HG02938 (cell line): ENCODE measurements at regions not wholly inside any gene's neighbourhood (a gene's known extent, or its start where the extent isn't known, plus 50 kb on each side); places are given as distances from the start of the nearest gene placed in this dataset.

ENCODE experiments used
- ATAC-seq: cut with Tn5 transposase; IDR thresholded peaks from one replicate; pipeline ENCODE4 v1.9.1; 2021; ENCODE audit warnings: mild to moderate bottlenecking, moderate library complexity; ENCODE audit not compliant: unreplicated experiment

- ATAC-seq = no peak
Observed at GRCh38 chr16:87228363-87228762, 88.8 kb downstream of the C16orf95 start.

- ATAC-seq = no peak
Observed at GRCh38 chr16:87229230-87230188, 87.7 kb downstream of the C16orf95 start.

DNA sequence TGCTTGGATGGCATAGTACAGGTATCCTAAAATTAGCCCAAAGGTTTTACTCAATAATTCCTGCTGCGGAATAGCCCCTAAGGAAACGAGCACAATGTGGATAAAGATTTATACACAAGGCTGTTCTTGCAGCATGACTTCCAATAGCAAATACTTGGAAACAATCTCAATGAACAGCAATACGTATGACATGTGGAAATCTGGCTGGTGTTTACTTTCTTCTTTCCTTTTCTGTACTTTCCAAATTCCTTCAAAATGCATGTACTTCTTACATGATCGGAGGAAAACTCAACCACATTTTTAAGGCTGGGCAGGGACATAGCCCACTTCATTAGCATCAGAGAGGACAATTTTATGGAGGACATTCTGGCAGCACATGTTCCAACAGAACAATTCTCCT lies 86.6 kb downstream of the C16orf95 start:
- no peak for ATAC-seq

DNA sequence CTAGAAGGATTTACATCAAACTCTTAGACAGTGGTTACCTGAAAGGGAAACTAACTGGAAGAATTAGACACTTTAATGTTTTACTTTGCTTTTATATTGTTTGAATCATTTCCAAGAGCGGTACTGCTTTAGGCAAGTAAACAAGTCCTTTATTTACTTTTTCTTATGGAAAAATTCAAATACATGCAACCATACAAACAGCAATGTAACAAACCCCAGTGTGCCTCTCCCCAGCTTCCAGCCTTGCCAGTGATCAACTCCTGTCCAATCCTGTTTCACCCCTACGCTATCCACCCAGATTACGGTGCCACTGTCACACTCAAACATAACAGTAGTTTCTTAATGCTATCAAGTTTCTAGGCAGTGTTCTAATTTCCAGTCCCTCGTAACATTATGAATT lies 85.9 kb downstream of the C16orf95 start:
- ATAC-seq = no peak

DNA sequence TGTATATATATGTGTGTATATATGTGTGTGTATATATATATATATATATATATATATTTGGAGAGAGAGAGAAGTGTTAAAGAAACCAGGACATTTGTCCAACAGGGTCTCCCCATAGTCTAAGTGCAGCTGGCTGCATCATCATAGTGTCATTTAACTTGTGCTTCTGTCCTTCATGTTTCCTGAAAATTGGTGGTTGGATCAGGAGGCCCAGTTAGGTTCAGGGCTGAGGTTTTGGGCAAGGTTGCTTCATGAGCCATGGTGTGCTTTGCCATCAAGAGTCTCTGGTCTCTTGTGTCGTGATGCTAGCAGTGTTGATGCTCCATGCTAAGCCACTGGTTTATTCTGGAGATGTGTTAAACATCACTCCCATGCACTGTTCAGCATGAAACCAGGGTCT lies 85.3 kb downstream of the C16orf95 start:
- ATAC-seq = no peak

GRCh38 chr16:87233928-87234327 lies 83.3 kb downstream of the C16orf95 start:
- no peak for ATAC-seq

DNA sequence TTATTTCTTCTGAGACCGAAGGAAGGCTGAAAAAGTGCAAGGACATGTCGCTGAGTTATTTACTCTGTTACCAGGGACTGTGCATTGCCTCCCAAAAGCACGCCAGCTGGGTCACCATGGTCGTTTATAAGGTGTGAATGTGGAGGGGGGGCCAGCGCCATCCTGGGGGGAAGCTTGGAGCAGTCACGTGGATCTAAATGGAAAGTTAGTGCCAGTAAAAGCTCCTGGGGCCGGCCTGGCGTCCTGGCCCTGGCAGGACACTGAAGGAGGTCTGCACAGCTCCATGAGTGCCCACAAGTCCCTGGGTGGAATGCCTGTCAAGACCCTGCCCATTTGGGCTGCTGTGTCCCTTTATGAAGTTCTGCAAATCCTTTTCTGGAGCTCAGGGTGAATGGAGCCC lies 82.6 kb downstream of the C16orf95 start:
- no peak for ATAC-seq

DNA sequence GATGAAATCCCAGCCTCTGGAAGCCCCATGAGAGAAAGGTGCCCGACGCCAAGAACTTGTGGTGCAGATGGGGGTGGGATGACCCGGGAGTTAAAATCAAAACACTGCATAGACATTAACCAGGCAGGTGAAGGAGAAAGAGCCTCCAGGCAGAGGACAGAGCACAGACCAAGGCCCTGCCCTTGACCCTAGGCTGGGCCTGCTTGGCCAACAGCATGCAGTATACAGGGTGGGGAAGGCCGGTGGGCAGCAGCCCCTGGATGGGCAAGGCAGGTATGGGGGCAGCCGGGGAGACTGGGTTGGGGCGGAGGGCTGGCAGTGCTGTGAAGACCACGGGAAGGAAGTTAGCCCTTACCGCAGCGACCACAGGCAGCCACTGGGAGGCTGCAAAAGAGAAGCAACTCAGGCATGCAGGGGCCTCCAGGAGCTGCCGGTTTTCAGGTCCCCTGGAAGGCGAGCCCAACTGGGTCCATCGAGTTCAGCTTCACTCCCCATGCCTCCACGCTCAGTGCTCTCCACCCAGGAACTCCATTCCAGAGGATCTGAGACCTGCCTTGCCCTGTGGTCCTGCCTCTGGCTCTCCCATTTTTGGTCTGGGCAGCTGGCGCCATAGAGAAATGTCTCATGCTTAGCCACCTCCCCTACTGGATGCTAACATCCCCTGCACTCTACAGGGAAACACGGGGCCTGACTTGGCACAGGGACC lies 81.2 kb downstream of the C16orf95 start:
- ATAC-seq = no peak

DNA sequence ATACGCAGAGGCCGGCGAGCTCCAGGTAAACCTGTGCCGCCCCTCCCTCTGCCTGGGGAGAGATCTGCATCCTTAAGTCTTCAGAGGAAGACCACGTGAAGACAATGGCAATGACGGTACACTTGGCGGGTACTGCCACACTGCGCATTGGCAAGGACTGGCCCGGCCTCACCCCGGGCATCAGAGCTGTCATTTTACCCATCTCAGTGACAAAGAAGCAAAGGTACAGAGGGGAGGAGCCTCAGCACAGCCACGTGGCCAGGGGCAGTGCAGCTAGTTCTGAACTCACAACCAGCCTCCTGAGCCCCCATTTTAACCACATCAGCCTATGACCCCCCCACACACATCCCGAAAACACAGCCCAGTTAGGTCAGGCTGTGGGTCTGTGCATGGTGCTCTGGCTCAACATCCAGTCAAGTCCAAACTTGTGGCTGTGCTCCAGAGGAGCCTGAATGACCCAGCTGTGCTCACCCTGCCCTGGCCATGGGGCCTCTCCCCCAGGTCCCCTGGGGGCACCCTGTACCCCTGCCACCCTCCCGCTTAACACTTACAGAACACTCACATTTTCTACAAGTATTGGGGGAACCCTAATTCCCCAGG lies 80.6 kb downstream of the C16orf95 start:
- ATAC-seq = no peak

- no peak for ATAC-seq
Observed at GRCh38 chr16:87238361-87238715, 78.9 kb downstream of the C16orf95 start.

DNA sequence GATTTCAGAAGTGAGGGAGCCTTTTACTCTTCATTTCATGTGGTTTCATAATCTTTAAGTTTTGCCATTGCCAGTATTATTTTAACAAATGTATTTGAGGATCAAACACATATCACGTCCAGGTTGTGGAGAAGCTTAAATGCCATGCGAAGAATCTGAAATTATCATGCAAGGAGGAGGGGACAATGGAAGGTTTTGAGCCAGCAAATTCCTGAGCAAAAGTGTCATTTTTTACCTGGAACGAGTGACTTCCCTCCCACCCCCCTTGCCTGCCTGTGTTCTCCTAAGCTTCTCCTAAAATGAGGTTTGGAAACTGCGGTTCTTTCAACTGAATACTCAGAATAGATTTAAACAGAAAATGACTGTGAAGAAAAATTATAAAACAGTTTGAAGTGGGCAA lies 77.6 kb downstream of the C16orf95 start:
- no peak for ATAC-seq

- ATAC-seq = no peak
Observed at GRCh38 chr16:87240211-87241136, 76.7 kb downstream of the C16orf95 start.

GRCh38 chr16:87241137-87241771 lies 75.9 kb downstream of the C16orf95 start:
- ATAC-seq = no peak

- ATAC-seq = no peak
Observed at GRCh38 chr16:87243478-87243877, 73.7 kb downstream of the C16orf95 start.

GRCh38 chr16:87244636-87245197 lies 72.5 kb downstream of the C16orf95 start:
- ATAC-seq = no peak

GRCh38 chr16:87245511-87245910 lies 71.7 kb downstream of the C16orf95 start:
- no peak for ATAC-seq

DNA sequence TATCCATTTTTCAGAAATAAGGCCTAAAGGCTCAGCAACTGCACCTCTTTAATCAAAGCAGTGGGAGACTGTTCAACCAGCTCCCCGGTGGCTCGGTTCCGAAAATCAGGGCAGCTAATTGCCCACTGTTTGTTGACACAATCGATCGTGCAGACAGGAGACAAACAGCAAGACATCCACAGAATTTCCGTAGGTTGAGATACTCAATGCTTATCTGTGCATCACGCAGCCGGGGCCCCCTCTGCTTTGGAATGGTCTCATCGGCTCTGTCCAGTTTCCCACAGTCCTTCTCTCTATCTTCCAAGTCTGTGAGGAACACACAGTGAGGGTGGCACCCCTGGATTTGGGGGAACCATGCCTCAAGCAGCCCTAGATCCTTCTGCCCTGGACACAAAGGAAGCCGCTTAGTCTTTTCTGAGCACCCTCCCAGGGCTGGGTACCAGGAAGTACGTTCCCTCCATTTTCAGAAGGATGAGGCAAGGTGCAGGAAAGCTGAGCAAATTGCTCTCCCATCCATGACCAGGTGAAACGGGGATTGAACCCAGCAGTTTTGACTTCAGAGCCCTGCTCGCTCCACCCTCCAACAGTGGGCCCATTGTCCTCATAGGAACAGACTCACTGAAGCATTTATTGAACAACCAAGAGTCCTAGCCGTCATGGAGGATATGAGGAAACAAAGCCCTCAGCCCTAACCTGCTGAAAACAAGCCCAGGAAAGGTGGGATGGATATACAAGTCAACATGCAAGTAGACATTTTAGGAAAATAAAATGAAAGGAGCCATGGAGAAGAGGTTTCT lies 70.7 kb downstream of the C16orf95 start:
- ATAC-seq = no peak

DNA sequence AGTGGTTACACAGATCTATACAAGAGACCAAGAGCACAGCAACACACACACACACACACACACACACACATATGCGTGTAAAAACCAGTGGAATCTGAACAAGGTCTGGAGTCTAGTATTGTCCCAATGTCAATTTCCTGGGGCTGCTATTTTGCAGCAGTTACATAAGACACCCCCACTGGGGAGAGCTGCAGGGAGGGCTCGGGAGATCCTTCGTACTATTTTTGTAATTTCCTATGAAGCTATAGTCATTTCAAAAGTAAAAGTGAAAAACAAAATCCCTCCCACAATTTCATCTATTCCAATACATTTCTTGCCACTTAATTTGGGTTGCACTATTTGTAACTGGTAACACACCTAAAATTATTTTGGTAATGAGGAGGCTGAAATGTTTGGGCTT lies 68.5 kb downstream of the C16orf95 start:
- ATAC-seq = no peak

DNA sequence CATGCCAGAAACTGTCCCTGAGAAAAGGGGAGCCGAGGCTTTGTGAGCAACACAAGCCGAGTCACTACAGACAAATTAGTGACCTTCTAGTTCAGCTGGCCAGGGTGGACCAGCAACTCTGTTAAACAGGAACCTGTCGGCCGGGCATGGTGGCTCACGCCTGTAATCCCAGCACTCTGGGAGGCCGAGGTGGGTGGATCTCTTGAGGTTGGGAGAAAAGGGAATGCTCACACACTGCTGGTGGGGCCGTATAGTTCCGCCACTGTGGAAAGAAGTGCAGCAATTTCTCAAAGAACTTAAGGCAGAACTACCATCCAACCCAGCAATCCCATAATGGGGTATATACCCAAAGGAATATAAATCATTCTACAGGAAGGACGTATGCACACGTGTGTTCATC lies 67.8 kb downstream of the C16orf95 start:
- no peak for ATAC-seq
